SIG-M5 (cell line): ENCODE measurements at regions not wholly inside any gene's neighbourhood (a gene's known extent, or its start where the extent isn't known, plus 50 kb on each side); places are given as distances from the start of the nearest gene placed in this dataset.
"Not testable (repeated sequence)": the region's sequence is repeated elsewhere in the genome, so short reads cannot be mapped to it uniquely, and the experiment has no call there.

Source experiments
- DNase-seq: peaks from one replicate; lab custom pipeline; 2025; lab: John Stamatoyannopoulos, UW

DNA sequence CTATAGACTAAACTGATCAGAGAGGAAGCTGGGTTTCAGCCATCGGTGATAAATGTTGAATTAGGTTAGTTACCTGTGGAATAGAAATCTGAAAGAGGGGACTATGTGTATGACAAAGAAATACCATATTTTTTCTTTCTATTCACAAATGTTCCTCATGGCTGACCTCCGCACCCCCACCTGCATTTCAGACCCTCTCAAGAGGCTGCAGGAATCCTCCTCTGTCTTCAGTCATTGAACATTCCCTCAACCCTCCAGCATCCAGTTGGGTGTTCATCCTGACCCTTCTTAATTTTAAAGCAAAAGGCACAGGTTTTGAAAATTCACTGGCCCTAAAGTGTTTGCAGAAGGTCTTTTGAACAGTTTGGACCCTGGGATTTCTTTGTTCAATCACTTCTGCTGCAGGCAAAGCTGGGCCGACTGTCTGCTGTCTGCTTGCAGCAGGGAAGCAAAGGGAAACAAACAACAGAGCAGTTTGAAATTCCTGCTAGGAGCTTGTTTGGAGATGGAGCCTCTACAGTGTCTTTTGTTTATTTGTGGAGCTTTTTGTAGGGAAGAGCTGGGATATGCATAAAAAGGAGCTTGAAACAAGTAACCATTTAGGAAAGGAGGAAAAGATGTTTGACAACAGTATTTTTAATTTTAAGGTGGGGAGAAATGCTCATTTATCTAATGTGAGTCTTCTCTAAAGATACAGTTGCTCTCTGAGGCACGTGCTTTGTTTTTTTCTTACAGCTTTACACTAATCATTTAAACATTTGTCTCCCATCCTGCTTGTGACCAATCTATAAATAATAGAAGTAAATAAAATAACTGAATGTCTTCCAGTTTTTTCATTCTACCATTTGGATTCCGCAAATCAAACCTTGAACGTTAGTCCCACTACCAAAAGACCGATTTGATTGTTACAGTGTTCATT lies 213.3 kb upstream of the MMADHC start:
- DNase-seq: no peak

DNA sequence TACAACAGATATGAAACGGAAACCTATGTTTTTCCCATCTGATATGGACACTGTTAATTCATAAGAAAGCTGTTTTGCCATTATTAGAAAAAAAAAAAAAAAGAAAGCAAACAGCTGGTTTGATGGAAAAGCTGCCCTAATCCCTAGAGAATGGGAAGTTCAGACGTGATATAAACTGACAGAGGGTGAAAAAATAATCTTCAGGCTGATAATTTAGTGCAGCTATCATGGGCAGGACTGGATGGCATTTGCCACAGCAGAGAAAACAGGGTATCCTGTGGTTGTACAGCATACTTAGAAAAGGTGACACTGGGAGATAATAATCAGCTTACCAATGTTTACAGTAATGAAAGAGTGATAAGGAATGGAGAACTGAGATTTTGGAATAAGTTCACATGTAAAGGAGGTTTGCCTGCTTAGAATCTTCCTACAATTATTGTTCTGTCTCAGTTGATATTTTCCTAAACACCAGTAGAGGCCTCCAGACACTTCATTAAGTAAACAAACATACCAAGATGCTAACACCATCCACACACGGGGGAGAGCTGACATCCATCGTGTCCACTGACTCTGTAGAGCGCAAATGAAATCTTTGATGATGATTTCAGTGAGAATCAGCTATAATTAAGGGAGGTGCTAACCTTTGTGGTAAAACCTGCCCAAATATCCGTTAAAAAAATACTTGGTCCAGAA lies 211.6 kb upstream of the MMADHC start:
- no peak for DNase-seq

DNA sequence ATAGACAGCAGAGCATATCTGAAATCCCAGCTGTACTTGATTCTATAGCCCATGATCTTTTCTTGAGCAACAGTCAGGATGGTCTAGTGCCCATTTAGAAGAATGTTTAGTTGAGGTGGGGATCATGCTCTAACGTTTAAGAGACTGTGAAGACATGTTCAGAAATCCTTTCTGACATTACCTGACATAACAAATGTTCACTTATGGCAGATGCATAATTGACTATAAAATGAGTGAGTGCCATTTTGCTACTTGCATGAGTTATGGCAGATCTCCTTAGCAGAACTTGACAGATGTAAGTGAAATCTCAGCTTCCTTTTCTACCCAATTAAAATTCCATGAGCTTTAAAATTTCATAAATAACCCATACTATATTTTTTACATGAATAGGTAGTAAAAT lies 209.5 kb upstream of the MMADHC start:
- no peak for DNase-seq

DNA sequence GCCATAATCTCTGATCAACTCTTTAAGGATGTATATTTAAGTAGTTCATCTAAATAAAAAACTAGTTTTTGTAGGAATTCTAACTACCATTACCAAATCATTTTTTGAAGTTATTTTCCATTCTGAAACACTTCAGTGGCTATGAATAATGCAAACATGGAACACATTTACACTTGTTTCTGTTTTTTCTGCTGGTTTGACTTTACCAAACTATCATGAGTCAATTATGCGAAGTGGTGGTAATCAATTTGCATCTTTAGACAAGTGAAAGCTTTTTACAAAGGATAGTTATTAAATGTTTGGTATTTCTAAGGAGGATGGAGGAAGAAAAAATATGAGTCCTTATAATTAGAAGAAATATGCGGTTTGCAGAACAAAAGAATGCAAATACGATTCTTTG lies 202.0 kb upstream of the MMADHC start:
- no peak for DNase-seq

DNA sequence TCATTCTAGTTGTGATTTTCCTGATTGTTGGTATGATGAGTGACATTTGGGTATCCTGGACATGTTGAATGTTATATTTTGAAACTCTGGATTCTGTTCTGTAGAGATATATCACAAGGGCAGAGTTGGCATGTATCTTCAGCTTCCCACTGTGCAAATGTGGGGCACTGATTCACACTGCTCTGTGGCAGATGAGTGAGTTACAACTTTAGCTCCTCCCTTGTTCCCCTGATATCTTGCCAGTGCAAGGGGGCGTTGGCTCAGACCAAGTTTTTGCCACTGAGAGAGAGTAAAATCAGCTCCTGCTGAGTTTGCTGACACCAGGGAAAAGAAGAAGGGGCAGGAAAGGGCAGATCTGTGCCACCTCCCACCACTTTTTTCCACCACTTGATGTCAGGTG lies 199.6 kb upstream of the MMADHC start:
- DNase-seq: no peak

DNA sequence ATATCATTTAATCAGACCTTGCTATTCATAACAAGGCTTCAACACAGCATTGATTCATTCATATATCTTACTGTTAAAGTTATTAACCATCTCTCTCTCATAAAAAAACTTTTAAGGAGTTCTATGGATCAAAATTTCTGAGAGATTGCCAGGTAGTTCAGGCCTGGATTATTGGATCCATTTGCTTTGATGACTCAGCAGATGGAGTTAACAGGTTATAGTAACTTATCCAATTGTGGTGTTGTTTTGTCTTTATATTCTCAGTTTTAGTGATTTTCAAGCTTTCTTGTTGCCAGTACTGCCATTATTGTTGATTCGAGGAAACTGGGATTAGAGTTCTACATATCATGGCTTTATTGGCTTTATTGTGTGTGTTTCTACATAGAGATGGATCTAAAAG lies 195.7 kb upstream of the MMADHC start:
- DNase-seq: no peak

DNA sequence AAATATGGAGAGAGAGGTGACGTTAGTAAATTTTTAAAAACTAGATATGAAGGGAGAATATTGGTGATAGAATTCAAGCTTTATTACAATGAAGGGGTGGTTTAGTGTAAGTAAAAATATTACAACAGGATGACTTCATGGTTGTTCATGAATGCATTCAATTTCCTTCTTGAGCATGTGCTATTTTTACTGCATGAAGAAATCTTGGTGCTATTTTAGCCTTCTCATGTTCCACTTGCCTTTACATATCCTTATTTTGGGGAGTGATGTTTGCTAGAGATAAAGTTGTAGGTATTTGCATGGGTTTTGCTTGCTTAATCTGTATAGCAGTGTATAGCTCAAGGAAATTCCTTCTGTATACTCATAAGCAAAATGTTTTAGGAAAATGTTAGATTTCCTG lies 195.0 kb upstream of the MMADHC start:
- DNase-seq: no peak

DNA sequence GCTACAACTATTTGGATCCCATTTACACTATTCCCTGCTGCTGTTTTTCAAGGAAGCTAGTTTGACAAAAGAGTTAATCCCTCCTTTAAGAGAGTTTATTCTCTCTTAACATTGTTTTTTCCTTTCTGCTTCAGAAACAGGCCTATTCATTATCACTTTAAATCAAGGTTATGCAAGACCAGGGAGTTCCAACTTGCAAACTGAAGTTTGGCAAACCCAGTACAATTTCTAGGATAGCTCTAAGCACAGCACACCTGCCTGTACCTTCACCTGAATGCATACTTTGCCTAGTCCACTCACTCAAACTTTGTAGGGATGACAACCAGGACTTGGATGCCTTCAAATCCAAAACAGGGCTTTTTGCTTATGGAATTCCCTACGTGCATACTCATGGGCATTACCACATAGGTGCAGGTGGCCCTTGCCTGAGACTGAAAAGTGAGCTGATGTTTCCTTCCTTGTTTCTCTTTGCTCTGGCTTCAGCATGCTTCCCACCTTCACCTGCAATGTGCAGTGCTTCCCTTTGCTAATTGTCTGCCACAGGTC lies 193.8 kb upstream of the MMADHC start:
- DNase-seq: no peak

DNA sequence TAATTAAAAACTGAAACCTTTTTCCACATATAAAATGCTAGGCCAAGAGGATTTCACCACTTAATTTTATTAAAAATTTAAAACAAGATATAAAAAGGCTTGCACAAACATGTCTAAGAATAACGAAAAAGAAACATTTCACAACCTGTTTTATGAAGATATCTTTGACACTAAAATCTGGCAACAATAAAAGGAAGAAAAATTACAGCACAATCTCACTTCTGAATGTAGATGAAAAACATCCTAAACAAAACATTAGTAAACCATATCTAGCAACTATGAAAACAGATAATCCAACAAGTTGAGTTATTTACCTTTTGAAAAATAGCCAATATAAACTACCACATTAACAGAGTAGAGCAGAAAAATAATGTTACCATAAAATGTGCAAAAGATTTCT lies 185.4 kb upstream of the MMADHC start:
- DNase-seq: no peak

DNA sequence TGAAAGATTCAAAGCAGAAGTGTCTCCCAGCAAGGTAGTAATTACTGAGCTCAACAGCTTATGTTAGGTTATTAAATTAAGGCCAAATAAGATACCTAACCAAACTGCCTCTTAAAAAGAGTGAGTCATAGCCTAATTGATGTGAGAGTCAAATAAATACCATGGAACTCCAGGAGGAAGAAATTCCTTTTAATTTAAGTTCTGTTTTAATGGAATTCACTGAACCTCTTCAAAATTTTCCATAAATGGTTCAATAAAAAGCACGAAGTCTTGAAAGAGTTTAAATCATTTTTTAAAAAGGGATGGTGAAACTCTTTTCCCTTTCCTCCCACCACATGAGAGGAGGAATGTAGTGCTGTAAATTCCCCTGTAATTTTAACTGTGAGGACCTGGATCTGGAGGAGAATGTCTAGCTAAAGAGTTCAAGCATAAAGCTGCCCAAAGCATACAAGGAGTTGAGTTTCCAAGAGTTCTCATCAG lies 180.8 kb upstream of the MMADHC start:
- DNase-seq: no peak

DNA sequence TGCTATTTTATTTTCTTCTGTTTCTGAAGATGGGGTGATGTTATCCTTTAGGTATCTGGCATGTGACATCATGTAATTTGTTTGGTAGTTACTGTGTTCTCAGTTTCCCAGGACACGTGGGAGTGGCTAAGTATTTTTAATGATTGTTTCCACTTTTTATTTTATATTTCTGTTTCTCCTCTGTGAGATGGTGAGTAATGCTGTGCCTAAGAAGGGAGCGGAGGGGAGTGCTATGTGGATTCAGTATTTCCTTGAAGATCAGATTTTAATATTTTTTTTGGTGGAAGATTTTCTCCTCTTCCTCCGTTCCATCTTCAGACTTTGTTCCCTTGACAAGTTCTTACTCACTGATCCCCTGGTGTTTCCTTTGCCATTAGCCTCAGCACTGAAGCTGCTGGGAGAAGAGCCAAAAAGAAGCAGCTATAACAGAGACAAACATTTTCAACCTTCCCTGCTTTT lies 180.0 kb upstream of the MMADHC start:
- no peak for DNase-seq

DNA sequence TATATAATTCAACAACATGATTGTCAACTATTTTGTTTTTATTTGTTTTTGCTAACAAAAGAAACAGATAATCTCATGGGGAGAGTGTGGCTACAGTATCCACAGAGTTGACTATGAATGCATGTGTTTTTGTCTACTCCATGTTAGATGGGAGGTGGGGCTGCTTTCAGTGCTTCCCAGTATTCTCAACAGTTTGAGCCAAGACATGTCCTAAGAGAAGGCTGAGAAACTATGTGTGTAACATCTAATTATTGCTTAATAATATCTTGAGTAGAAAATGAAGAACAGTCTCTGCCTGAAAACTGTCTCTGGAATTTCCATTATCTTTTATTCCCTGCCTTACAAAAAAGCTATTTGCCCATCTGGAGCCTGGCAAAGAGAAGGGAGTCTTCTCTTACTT lies 178.8 kb upstream of the MMADHC start:
- no peak for DNase-seq

DNA sequence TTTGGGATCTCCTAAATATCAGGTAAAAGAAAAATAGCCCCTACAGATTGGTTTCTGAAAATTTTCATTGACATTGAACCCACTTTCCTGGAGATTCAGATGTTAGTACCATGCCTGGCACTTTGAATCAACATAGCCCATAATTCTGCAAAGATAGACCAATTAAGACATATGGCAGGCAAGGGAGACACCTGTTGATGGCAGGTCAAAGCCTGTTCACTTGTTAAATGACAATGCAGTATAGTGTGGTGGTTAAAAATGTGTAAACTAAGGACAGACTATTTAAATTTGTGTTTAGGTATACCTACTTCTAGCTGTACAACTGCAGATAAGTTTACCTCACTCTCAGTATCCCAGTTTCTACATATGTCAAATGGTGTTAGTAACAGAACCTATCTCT lies 178.1 kb upstream of the MMADHC start:
- no peak for DNase-seq

DNA sequence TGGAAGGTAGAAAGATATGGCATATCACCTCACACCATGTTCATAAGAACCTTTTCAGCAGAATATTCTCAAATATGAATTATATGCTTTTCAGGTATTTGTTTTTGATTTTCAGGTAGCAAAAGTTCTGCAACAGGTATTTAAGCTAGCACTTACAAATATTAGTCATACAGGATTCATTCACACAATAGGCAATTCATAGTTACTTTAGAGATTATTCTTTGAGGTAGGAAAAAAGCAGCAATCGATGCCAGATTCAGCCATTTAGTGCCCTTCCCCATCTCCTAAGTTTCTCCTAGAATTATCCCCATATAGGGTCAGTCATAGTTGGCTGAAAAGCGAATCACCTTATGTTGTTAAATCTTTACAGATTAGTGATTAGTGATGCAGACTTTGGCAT lies 177.4 kb upstream of the MMADHC start:
- no peak for DNase-seq

DNA sequence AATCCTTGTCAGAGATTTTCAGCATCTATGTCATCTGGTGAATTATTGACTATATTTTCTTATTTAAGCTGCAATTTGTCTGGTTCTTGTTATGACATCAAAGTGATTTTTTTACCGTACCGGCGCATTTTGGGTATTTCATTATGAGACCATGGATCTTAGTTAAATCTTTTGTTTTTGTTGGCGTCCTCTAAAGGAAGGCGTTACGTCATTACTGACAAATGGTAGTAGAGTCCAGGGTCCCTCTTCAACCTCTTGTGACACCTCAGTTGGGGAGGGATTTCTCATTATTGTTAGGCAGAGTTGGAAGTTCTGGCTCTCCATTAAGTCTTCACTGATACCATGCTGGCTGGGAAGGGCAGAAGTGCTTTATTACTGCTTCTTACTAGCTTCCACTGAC lies 175.8 kb upstream of the MMADHC start:
- no peak for DNase-seq

DNA sequence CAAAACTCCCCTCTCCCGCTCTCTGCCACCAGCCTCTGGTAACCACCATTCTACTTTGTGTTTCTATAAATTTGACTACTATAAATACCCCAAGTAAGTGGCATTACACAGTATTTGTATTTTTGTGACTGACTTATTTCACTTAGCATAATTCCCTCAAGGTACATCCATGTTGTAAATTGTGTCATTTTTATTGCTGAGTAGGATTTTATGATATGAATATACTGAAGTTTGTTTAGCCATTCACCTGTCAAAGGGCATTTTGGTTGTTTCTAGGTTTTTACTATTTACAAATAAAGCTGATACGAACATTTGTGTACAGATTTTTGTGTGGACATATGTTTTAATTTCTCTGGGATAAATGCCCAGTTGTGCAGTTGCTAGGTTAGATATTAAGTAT lies 174.0 kb upstream of the MMADHC start:
- no peak for DNase-seq

DNA sequence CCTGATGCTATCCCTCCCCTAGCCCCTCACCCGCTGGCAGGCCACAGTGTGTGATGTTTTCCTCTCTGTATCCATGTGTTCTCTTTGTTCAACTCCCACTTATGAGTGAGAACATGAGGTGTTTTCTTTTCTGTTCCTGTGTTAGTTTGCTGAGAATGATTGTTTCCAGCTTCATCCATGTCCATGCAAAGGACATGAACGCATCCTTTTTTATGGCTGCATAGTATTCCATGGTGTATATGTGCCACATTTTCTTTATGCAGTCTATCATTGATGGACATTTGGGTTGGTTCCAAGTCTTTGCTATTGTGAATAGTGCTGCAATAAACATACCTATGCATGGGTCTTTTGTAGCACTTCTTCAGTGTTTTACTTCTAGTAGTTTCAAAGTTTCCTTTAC lies 171.8 kb upstream of the MMADHC start:
- not testable (repeated sequence) for DNase-seq

DNA sequence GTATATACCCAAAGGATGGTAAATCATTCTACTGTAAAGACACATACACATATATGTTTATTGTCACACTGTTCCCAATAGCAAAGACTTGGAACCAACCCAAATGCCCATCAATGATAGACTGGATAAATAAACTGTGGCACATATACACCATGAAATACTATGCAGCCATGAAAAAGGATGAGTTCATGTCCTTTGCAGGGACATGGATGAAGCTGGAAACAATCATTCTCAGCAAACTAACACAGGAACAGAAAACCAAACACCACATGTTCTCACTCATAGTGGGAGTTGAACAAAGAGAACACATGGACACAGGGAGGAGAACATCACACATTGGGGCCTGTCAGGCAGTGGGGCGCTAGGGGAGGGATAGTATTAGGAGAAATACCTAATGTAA lies 167.1 kb upstream of the MMADHC start:
- DNase-seq: not testable (repeated sequence)

DNA sequence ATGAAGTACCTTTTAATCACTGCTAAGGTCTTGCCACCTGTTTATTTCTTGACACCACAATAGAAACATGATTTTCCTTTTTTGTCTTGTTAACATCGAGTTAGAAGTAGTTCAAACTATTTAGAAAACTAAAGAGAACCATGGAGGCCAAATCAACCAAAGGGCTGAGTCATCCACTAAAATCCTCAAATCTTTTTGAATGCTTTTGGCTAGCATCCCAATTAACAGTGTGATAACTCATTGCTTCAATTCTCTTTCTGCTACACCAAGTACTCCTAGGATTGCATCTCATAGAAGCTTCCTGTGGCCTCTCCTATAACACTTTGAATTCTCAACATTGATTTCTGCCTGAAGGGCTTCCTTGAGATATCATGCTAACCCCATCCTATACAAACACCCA lies 159.9 kb upstream of the MMADHC start:
- DNase-seq: no peak

DNA sequence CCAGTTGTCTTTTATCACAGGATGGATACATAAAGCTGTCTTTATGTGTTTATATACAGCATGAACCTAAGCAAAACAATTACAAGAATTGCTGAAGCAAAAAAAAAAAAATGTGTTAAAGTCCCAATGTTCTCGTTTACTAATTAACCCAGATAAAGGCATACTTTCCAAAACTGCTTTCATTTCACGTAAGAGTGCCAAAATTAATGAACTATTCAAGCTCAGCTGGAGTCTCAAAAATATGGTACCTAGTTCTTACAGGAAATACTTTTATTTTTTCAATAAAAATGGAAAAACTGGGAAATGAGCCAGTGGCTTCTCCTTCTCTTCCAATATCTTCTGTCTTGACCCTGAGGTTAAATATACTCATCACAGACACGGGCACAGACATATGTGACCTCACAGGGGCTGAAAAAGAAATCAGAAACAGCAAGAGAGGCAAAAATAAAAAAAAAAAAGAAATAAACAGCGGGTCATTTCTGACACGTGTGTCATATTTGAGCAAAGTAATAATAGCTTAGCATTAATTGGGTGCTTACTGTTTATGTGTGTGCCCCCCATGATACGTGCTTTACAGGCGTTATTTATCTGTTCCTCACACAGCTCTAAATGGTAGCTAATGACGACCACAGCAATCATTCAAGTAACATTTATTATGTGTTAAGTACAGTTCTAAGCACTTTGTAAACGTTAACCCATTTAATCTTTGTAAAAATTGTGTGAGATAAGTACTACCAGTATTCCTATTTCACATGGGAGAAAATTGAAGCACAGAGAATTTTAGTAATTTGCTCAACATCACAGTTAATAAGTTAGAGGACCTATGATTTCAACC lies 158.0 kb upstream of the MMADHC start:
- DNase-seq: no peak

DNA sequence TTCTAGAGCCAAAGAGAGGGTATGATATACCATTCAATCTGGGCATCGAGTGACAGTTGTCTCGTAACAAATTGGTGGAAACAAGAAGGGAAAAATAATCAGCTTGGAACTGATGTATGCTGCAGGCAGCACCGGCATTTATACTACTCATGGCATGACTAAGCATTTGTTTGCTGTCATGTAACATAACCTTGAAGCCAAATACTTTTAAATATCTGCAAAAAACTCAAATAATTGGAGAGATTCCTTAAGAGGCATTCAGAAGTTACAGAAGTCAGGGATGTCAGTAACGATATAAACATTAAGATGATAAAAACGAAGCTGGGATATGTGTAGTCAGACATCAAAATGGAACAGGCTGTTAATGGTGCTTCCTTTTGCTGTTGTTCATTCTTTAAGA lies 157.3 kb upstream of the MMADHC start:
- no peak for DNase-seq

DNA sequence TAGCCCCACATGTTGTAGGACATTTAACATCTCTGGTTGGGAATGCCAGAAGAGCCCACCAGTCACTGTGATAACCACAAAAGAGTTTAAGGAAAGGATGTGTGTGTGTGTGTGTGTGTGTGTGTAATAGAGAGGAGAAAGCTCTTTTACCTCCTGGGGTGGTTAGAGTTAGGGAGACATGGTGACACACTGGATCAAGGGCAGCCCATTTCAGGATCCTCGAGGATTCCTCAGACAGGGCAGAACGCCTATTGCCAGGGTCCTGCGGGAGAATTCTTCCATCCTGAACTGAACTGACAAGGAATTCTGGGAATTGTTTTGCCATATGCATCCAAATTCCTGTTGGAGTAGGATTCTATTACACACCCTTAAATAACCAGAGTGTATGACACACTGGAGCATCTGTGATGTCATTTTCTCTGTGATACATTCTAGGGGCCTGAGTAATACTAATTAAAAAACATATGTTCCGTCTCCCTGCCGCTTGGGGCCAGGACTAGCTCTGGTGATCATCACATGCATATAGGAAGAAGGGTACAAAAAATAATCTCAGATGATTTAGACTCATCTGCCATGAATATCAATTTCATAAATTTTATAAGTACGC lies 156.4 kb upstream of the MMADHC start:
- no peak for DNase-seq
